ENCODE measurements at regions not wholly inside any gene's neighbourhood (a gene's known extent, or its start where the extent isn't known, plus 50 kb on each side); places are given as distances from the start of the nearest gene placed in this dataset.
"Not testable (repeated sequence)": the region's sequence is repeated elsewhere in the genome, so short reads cannot be mapped to it uniquely, and the experiment has no call there.

DNA sequence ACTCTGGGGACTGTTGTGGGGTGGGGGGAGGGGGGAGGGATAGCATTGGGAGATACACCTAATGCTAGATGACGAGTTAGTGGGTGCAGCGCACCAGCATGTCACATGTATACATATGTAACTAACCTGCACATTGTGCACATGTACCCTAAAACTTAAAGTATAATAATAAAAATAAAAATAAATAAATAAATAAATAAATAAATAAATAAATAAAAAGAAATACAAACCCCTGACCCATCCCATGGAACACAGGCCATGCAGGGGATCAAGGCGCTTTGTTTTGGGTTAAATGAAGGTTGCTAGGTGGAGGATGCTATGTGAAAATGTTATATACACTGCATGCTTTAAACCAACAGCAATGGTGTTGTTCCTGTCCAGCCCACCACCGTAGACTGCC is 184.7 kb downstream of the C6orf118 start:
- H3K4me2 ChIP-seq (ENCODE audit: insufficient read depth, insufficient read length, low read length); H2BK5ac ChIP-seq (ENCODE audit: insufficient read length, low read length); DNase-seq; H3K56ac ChIP-seq (ENCODE audit: insufficient read length, low read depth, low read length); H3K79me2 ChIP-seq (ENCODE audit: insufficient read depth, low read length); H3T11ph ChIP-seq (ENCODE audit: low read length); H4K5ac ChIP-seq (ENCODE audit: insufficient read length, low read depth, low read length); H2BK120ac ChIP-seq (ENCODE audit: low read depth, low read length, poor library complexity, severe bottlenecking); H3K4me1 ChIP-seq (ENCODE audit: insufficient read depth, low read length); H3K9me3 ChIP-seq (ENCODE audit: control insufficient read depth, low read depth, low read length); H3K27ac ChIP-seq (ENCODE audit: insufficient read length, low read depth, low read length); H3K27me3 ChIP-seq (ENCODE audit: insufficient read depth, low read length); H3K9me3 Mint-ChIP-seq; H2AFZ ChIP-seq (ENCODE audit: low read length); H2BK15ac ChIP-seq (ENCODE audit: low read depth, low read length); H3K36me3 Mint-ChIP-seq (ENCODE audit: insufficient read depth in 1 of 3, low read depth in 3 of 3); H4K91ac ChIP-seq (ENCODE audit: insufficient read length, low read depth, low read length); H3K14ac ChIP-seq (ENCODE audit: insufficient read depth, low read length); H3K27ac Mint-ChIP-seq; H2BK20ac ChIP-seq (ENCODE audit: low read depth, low read length, poor library complexity, severe bottlenecking); H3K23me2 ChIP-seq (ENCODE audit: insufficient read length, low read depth, low read length, poor library complexity, severe bottlenecking); H3K27me3 Mint-ChIP-seq (ENCODE audit: low read depth); H3K4me3 Mint-ChIP-seq; H3K79me1 ChIP-seq (ENCODE audit: insufficient read depth, low read depth, low read length, poor library complexity, severe bottlenecking); H3K4me1 Mint-ChIP-seq; H3K18ac ChIP-seq (ENCODE audit: insufficient read length, low read depth, low read length); H2BK12ac ChIP-seq (ENCODE audit: insufficient read length, low read depth, low read length); H4K8ac ChIP-seq (replicated peaks; ENCODE audit: insufficient read length, low read depth, low read length); H3K23ac ChIP-seq (ENCODE audit: insufficient read length, low read depth, low read length); H2AK5ac ChIP-seq (ENCODE audit: insufficient read length, low read length); H3K9ac ChIP-seq (ENCODE audit: extremely low read depth, insufficient read length, low read length); H3K4ac ChIP-seq (ENCODE audit: low read depth, low read length); H4K20me1 ChIP-seq (ENCODE audit: control insufficient read depth, insufficient read depth, insufficient read length): not testable (repeated sequence)
- no CpG with 5 or more reads among the region's 4 CpGs for WGBS (ENCODE audit: extremely low coverage, insufficient read length, low lambda C conversion rate)

All from H9 (cell line).